OCI-LY7 (cell line): ENCODE measurements at regions not wholly inside any gene's neighbourhood (a gene's known extent, or its start where the extent isn't known, plus 50 kb on each side); places are given as distances from the start of the nearest gene placed in this dataset.
A peak's percentile ranks its signal among the peaks of the same experiment; 100 is the strongest.

Experiments
- CTCF ChIP-seq: fragments of 200-600 bp; sonication (generic); conservative IDR thresholded peaks from 2 replicates; pipeline ENCODE4 v1.5.1; 2014; ENCODE audit warnings: mild to moderate bottlenecking, antibody characterized with exemption, low read length, moderate library complexity, mixed read lengths
- EZH2phosphoT487 ChIP-seq: fragments of 200-600 bp; sonication (generic); IDR thresholded peaks from 2 replicates; pipeline ENCODE4 v1.6.1; 2018; ENCODE audit warnings: low read depth, borderline replicate concordance, mild to moderate bottlenecking, mixed run types, antibody characterized with exemption, low read length, moderate library complexity, mixed read lengths

- TF ChIP-seq CTCF (peak; percentile 29; the same call in 1 of the 2 replicates), EZH2phosphoT487 (no peak)
Observed at GRCh38 chr3:35946854-35947515, 307.7 kb downstream of the ARPP21 start.
